ENCODE measurements at regions not wholly inside any gene's neighbourhood (a gene's known extent, or its start where the extent isn't known, plus 50 kb on each side); places are given as distances from the start of the nearest gene placed in this dataset.

DNA sequence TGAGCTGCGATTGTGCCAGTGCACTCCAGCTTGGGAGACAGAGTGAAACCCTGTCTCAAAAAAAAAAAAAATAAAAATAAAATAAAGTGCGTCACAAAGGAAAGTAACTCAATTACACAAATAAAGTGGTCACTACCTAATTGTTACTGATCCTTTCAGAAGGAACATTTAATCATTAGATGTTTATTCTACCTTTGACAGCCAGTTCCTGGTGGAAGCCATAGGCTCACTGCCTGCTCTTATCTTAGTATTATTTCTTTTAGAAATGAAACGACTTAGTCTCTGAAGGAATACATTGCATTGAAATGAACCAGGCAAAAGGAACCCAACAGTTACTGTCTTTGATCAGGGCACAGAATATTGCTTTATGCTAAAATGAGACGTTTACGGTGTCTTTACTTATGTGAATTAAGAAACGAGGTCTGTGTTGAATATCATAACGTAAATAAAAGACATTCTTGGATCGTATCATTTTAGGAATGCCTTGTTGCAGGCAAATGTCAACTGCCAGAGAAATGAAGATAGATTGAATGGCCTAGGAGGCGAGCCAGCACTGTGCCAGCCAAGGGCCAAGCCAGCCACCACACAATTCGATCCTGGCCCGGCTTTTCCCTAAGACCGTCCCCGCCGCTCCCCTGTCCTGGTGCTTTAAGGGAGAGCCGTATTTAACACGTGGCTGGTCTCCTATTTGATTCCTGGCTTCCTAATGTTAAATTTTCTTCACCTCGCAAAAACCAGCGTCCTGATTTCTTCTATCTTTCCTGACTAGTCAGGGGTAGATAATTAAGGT is 136.7 kb upstream of the GMDS start:
- no peak for DNase-seq (ENCODE audit: low spot score)
- in situ Hi-C loops (cut with MboI; ENCODE audit: low pct_unique_long_range_greater_than_20kb, low sequenced_read_pairs, unreplicated experiment), result no loop called here
- TF ChIP-seq, protein P1, sequence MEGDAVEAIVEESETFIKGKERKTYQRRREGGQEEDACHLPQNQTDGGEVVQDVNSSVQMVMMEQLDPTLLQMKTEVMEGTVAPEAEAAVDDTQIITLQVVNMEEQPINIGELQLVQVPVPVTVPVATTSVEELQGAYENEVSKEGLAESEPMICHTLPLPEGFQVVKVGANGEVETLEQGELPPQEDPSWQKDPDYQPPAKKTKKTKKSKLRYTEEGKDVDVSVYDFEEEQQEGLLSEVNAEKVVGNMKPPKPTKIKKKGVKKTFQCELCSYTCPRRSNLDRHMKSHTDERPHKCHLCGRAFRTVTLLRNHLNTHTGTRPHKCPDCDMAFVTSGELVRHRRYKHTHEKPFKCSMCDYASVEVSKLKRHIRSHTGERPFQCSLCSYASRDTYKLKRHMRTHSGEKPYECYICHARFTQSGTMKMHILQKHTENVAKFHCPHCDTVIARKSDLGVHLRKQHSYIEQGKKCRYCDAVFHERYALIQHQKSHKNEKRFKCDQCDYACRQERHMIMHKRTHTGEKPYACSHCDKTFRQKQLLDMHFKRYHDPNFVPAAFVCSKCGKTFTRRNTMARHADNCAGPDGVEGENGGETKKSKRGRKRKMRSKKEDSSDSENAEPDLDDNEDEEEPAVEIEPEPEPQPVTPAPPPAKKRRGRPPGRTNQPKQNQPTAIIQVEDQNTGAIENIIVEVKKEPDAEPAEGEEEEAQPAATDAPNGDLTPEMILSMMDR (IDR thresholded peaks at IDR 0.05; ENCODE audit: extremely low read depth, insufficient read depth, missing control alignments), result no peak

DNA sequence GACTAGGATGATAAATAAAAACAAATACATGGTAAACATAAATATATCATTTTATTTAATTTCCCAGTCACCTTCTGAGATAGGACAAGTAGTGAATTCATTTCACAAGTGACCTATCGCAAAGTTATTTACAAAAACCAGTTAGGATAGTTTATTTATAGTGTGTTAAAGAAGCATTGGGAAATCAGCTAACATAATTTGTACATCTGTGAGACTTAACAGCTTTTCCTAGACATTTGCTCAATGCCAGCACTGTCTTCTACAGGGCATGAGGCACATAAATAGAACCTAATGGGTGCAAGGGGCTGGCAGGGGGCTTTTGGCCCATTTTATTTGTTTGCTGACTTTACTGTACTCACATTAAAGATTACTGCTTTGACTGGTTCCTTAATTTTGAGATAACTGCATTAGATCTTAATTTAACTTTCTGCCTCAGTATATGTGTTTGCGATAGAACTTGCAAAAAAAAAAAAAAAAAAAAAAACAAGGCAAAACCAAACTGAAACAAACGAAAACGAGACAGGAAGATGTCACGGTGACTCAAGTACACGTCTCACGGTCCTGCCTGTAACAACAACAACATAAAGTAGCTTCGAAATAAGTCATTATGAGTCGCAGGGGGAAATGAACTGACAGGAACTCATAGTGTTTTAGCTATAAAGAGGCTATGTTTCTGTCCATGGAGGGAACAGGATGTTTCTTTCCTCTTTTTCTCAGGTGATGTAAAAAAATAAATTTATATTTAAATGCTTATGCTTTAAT is 133.7 kb upstream of the GMDS start:
- peak; percentile 22 for DNase-seq (ENCODE audit: low spot score)
- TF ChIP-seq, protein P1 (IDR thresholded peaks at IDR 0.05; ENCODE audit: extremely low read depth, insufficient read depth, missing control alignments), result no peak
- in situ Hi-C loops (cut with MboI; ENCODE audit: low pct_unique_long_range_greater_than_20kb, low sequenced_read_pairs, unreplicated experiment), result no loop called here

DNA sequence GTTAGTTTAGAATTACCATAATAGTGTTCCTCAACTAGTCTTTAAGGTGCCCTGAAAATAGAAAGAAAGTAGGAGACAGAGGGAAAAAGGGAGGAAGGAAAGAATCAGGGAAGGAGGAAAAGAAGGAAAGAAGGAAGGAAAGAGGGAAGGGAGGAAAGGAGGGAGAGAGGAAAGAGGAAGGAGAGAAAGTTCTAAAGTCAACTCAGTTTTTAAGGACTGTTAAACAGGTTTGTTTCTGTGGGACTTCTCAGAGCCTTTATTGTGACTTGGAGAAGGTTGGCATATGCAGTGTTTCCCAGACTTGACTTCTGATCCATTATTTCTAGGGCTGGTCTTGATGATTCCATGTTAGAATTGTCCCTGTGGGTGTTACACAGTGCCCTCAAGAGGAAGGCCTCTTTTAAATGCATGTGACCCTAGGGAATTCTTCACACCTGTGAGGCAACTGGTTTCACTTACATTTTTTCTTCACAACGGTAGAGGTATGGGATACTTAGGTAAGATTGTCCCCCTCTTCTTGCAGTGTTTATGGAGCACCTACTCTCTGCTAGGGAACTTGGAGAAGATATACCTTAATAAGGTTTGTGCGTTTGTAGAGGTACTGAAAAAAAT is 132.7 kb upstream of the GMDS start:
- in situ Hi-C loops (cut with MboI; ENCODE audit: low pct_unique_long_range_greater_than_20kb, low sequenced_read_pairs, unreplicated experiment), result no loop called here
- TF ChIP-seq, protein P1 (IDR thresholded peaks at IDR 0.05; ENCODE audit: extremely low read depth, insufficient read depth, missing control alignments), result no peak
- no peak for DNase-seq (ENCODE audit: low spot score)

DNA sequence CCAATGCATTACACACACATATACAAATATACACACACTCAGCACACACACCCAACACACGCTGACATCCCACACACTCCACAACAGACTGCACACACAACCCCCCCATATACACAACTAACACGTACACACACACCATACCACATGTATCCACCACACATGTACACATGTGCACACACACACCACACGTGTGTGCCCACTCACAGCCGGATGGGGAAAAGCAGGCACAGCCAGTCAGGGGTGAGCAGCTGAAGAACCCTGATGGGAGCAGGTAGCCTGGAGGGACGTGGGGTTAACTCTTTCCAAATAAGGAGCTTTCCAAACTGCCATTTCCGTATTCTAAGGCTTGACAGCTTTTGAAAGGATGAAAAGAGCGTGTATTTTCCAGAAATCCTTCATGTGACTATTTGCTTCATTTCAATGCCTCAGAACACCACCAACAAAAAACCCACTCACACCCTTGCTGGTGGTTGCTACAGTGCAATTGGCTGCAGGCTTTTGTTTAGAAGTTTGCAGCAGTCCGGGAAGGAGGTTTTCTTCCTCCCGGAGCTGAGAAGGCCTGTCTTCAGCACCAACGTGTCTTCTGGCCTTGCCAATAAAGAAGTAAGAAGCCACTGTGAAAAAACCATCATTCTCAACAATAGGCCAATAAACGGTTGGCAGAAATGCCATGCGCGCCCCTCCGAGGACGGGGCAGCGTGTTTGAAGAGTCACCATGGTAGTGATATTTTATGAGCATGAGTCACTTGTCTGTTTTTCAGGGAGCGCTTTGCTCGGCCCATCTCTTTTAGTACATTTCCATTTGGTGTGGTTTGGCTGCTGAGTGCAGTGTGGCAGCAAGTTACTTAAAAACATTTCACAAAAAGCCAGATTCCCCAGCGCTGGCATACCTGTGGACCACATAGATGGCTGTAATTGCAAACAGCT is 131.3 kb upstream of the GMDS start:
- TF ChIP-seq, protein P1 (IDR thresholded peaks at IDR 0.05; ENCODE audit: extremely low read depth, insufficient read depth, missing control alignments), result no peak
- in situ Hi-C loops (cut with MboI; ENCODE audit: low pct_unique_long_range_greater_than_20kb, low sequenced_read_pairs, unreplicated experiment), result no loop called here
- DNase-seq (ENCODE audit: low spot score), result no peak

DNA sequence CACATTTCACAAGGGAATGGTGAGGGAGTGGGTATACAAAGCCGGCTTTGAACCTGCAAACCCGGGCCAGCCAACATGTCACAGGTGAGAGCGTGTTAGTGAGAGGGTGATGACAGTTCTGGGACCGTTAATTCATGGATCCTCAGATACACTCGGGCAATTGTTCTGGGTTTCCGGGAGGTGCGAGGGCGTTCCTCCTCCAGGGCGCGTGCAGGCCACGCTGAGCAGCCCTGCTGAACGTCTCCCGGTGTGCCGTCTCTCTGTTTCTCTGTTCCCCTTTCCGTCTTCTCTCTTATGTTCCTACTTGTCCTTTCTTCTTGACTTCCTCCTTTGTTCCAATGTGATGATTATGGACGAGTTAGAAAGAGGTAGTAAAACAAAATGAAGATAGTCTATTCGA is 130.0 kb upstream of the GMDS start:
- in situ Hi-C loops (cut with MboI; ENCODE audit: low pct_unique_long_range_greater_than_20kb, low sequenced_read_pairs, unreplicated experiment), result no loop called here
- no peak for DNase-seq (ENCODE audit: low spot score)
- TF ChIP-seq, protein P1 (IDR thresholded peaks at IDR 0.05; ENCODE audit: extremely low read depth, insufficient read depth, missing control alignments), result no peak

DNA sequence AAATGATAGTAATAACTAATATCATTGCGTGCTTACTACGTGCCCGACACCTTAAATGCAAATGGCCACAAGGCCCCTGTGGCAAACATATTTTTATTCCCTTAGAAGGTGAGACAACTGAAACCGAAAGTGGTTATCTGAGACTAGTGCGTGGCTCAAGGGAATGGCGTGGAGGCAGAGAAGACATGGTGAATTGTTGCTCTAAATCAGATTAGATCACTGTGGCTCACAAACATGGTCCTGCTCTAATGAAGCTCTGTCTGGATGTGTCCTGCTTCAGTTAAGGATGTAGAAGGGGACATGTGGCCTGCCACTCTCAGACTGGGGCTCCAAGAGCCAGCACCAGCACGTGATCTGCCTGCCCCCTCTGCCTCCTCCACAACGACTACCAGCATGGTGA is 124.2 kb upstream of the GMDS start:
- TF ChIP-seq, protein P1 (IDR thresholded peaks at IDR 0.05; ENCODE audit: extremely low read depth, insufficient read depth, missing control alignments), result no peak
- in situ Hi-C loops (cut with MboI; ENCODE audit: low pct_unique_long_range_greater_than_20kb, low sequenced_read_pairs, unreplicated experiment), result loop anchor here (25.0 kb wide), 1 partner anchor 257 kb away; no protein-coding TSS in a partner anchor

More for the DNA sequence above, 124.2 kb upstream of the GMDS start:
- no peak for DNase-seq (ENCODE audit: low spot score)
